ENCODE measurements at regions not wholly inside any gene's neighbourhood (a gene's known extent, or its start where the extent isn't known, plus 50 kb on each side); places are given as distances from the start of the nearest gene placed in this dataset.

- no peak for TF ChIP-seq POLR2A (IDR thresholded peaks at IDR 0.05)
- no peak for TF ChIP-seq CTCF (IDR thresholded peaks at IDR 0.05)
Observed at GRCh38 chr20:40120827-40121226, 568.2 kb downstream of the MAFB start.
